Esophagus mucosa (tissue), 1 donor: ENCODE measurements at regions not wholly inside any gene's neighbourhood (a gene's known extent, or its start where the extent isn't known, plus 50 kb on each side); places are given as distances from the start of the nearest gene placed in this dataset.
"Not testable (repeated sequence)": the region's sequence is repeated elsewhere in the genome, so short reads cannot be mapped to it uniquely, and the experiment has no call there.

Source experiments
- ATAC-seq: fragments of 200-7000 bp; cut with Tn5 transposase; one replicate; pipeline ENCODE4 v1.9.1; 2020
- donor health status: DM: yes; HTN: yes; CAD: no.

DNA sequence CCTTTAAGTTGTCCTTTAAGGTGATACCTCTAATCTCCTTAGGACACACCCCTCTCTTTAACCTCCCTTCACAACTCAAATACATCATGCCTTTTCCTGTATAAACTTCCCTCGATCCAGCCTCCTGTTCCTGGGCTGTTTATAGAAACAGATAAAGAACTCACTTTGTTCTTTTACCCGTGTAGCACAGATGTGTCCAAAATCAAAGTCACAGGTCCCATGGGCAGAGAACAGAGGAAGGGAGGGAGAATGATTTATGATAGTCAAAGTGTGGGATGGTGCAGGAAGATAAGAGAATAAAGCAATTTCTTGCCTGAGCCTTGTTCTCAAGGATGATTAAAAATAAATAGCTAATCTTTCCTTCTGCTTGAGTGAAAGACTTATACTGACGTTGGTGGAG is 50.3 kb upstream of the CABCOCO1 start:
- no peak for ATAC-seq

- no peak for ATAC-seq
Observed at GRCh38 chr10:61612009-61612408, 50.7 kb upstream of the CABCOCO1 start.

DNA sequence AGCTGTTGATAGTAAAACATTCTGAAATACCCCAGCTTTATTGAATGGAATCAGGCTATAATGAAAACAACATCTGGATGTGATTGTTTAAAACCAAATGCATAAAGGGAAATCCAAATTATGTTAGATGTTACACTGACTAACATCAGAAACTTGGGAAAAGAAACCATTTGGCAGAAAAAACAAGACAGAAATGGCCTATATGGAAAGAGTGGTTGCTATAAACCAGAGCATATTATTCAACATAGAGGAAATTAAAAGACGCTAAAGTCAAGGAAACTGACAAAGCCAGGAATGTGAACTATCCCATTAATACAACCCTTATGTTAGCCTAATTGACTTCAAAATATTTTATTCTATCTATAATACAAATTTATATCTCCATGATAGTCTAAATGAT is 53.0 kb upstream of the CABCOCO1 start:
- ATAC-seq, result no peak

- ATAC-seq, result no peak
Observed at GRCh38 chr10:61608255-61609033, 54.3 kb upstream of the CABCOCO1 start.

- ATAC-seq, result no peak
Observed at GRCh38 chr10:61606959-61607907, 55.5 kb upstream of the CABCOCO1 start.

- ATAC-seq, result no peak
Observed at GRCh38 chr10:61605221-61605620, 57.5 kb upstream of the CABCOCO1 start.

- ATAC-seq, result no peak
Observed at GRCh38 chr10:61600399-61600798, 62.3 kb upstream of the CABCOCO1 start.

- ATAC-seq, result no peak
Observed at GRCh38 chr10:61594430-61594829, 68.3 kb upstream of the CABCOCO1 start.

GRCh38 chr10:61592581-61592980 is 70.1 kb upstream of the CABCOCO1 start:
- peak; percentile 55 for ATAC-seq

DNA sequence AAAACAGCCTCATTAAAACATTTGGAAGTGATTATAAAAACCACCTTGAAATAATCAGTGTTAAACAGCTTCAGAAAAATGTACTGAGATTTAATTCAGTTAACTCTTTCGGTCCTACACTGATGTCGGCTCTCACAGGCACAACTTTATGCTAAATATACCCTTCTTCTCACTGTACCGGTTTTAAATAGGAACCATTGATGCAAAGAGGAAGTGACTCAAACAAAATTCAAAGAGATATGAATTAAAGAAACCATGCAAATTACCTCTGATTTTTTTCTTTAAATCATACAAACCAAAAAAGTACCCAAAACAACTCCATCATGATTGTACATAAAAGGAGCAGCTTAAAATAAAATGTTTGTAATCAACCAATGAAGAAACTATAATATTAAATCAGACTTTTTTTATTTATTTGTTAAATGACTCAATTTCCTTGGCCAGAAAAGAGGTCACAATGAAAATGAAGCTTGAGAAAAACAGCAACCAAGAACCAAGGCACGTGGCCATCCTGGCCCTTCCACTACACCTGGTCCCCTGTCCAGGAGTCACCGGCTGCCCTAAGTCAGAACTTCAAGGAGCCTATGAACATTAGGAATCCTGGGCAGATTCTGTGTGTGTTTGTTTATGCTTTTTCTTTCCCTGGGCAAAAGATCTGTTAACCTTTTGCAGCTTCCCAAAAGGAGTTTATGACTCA is 73.0 kb upstream of the CABCOCO1 start:
- no peak for ATAC-seq

DNA sequence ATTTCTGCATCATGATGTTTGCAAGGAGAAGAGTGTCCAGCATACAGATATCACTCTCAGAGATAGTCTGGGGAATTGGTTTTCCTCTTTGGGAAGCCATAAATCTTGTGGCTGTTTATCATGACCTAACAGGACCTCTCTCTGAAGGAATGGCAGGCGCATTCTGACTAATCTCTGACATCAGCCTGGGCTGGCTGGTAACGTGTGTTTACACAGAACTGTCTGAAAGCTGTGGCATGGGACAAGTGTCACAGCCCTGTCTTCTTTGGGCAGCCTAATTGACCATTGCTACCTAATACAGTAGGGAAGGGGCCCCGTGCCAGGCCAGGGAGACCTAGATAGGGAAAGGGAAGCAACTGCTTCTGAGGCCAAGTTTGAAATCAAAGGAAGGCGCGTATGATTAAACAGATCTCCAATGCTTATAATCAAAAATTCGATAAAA is 73.9 kb upstream of the CABCOCO1 start:
- no peak for ATAC-seq

DNA sequence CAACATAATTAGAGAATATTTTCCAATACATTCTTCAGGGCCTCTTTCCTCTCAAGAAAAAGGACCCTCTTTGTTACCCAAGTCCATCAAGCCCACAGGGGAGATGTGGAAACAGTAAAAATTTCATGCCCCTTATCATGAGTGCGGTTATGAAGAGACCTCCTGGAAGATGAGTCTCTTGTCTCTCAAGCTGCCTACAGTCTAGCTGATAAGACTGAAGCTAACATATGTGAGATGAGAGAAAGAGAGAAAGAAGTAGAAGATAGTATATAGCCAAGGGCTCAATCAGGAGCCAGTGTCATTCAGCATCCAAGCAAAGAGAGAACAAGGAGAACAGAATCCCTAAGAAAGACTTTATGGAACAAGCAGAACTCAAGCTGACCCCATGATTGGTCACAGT is 75.9 kb upstream of the CABCOCO1 start:
- ATAC-seq, result no peak

GRCh38 chr10:61580608-61581007 is 82.1 kb upstream of the CABCOCO1 start:
- no peak for ATAC-seq

DNA sequence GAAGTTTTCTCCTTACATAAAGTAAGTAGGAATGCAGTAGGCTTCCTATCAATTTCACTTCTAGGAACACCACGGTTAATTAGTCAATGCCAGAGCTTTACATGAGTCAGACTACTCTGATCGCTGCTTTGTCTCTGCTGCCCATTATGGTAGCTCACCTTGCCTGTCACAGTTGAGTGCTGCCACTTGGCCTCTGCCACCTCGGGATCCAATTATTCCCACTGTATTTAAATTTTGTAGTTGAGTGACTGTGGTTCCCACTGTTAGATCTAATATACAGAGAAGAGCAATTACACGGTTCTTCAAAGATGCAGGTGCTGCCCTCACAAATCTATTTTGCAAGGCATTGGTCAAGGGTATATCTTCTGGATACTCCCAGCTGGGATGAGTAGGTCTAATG is 92.5 kb upstream of the CABCOCO1 start:
- not testable (repeated sequence) for ATAC-seq

DNA sequence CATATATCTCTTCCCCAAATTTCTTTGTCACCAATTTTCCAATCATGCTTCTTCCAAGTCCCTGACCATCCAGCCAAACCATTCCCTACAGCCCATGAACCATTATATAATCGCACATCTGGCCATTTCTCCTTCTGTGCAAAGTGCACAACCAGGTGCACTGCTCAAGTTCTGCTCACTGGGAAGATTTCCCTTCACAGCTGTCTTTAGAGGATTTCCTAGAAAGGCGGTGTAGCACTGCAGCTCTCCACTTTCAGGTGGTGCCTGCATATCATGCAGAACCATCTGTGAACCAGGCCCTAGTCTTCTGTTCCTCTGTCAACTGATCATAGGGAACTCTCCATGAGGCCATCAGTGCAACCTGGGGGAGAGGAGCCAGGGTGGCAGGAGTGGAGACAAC is 95.0 kb upstream of the CABCOCO1 start:
- no peak for ATAC-seq

DNA sequence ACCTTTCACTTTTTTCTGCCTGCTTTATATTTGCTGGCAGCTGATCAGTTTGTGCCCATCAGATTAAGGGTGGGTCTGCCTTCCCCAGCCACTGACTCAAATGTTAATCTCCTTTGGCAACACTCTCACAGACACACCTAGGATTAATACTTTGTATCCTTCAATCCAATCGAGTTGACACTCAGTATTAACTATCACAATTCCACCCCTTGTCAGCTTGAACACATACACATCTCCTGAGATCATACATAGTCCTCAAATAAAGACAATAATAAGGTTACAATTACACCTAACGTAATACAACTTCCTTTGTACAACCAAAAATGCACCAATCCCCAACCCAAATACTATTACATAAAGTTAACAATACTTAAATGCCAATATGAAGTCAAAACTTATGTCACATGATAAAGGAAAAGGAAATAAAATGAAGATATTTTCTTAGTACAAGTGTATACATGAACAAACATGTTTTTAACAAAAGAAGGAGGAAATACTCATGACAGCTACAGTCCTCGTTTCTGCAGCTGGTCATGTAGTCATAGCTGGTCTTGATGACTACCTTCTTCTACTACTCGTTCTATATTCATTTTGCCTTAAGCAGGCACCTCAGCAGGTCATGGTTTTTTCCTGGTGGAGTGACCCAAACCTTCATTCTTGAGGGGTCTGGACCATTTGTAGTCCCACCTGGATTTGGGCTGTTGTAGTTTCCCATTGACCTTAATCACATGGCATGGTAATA is 96.7 kb upstream of the CABCOCO1 start:
- ATAC-seq, result peak; percentile 63

DNA sequence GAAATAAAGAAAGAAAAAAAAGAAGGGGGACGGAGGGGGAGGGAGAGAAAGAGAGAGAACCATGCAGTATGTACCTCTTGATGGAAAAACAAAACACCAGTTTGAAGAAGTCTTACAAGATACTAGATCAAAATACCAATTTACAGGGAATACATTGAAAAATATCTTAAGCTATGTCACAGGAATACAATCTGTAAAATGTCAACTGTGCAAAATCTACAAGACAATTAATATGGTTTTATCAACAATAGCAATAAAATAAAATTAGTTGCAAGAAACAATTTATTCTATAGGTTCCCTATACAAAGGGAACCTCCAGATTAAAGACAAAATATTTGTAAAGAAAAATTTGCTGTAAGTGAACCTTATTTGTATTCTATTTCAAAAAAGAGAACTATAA is 98.3 kb upstream of the CABCOCO1 start:
- ATAC-seq, result no peak

DNA sequence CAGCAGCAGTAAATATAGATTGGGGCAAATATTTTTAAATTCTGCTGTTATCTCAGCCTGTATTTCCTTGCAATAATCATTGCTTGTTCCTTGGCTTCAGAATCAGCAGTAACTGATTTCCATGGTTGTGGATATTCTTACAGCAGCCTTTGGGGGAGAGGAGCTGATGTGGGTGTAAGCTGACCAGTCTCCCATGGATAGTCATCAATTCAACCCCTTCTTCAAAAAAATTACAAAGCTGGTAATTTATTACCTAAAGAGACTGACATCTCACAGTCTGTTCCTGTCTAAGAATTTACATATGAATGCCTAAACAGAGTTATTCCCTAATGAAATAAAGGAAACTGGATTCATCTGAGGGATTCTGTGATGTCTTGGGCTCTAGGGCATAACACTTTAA is 103.1 kb upstream of the CABCOCO1 start:
- ATAC-seq, result no peak

DNA sequence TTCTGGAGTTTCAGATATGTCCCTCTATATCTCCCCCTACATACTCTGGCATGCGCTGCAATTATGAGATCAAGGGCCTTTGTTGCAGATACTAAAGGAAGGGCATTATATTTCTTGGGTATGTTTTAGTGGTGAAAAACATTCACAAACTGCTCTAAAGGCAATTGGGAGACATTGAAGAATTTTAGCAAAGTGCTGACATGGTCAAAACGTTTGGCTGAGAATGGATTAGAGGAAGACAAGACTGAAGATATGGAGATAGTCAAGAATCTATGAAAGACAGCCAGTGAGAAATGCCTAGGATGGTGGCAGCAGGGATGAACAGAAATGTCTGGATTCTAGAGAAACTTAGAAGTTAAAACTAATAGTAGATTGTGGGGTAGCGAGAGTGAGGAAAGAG is 104.5 kb upstream of the CABCOCO1 start:
- ATAC-seq, result no peak

- no peak for ATAC-seq
Observed at GRCh38 chr10:61554925-61555324, 101.7 kb upstream of the TMEM26 start.

- ATAC-seq, result no peak
Observed at GRCh38 chr10:61549861-61550260, 96.7 kb upstream of the TMEM26 start.

DNA sequence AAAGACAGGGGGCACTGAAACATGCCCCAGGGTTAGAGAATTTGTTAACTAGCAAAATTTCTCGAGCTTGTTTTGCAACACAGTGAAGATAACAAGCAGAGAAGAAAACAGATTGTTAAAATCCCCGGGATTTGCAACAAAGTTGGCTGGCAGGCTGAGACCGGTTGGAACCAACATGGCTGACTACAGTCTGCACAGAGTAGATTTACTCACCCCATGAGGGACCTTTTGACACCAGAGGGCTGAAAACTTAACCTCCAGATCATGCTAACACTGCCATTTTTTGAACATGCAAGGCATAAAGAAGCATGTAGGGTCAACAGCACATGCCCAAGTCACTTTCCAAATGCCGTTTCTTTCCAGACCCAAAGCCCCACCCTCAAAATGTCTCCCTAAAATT is 95.2 kb upstream of the TMEM26 start:
- no peak for ATAC-seq
